ENCODE measurements at regions not wholly inside any gene's neighbourhood (a gene's known extent, or its start where the extent isn't known, plus 50 kb on each side); places are given as distances from the start of the nearest gene placed in this dataset.

GRCh38 chr5:35561396-35561795, 56.3 kb upstream of the SPEF2 start:
- no peak for DNase-seq (ENCODE audit: low spot score)
- intact Hi-C loops (cut with DNase I): no loop called here
- no peaks in the 10 kb centered on the region for H3K4me1 ChIP-seq (replicated peaks)

GRCh38 chr5:35557748-35558147, 59.9 kb upstream of the SPEF2 start:
- Histone ChIP-seq H3K4me1 (replicated peaks) (no peaks in the 10 kb centered on the region), H3K27me3 (replicated peaks; ENCODE audit: insufficient read depth) (no peaks in the 10 kb centered on the region), H3K4me3 (no peak overlapping the region), H3K27ac (no peak overlapping the region), H3K9me3 (no peaks in the 10 kb centered on the region), H3K36me3 (no peaks in the 10 kb centered on the region)
- WGBS: 74% methylated on average over 1 of the region's 1 CpG
- intact Hi-C loops (cut with DNase I): no loop called here
- DNase-seq (ENCODE audit: low spot score): no peak
- TF ChIP-seq POLR2AphosphoS5 (IDR thresholded peaks at IDR 0.05) (no peak), CTCF (IDR thresholded peaks at IDR 0.05) (no peak)

More at GRCh38 chr5:35561396-35561795, 56.3 kb upstream of the SPEF2 start:
- Histone ChIP-seq H3K27ac (no peak overlapping the region), H3K36me3 (no peaks in the 10 kb centered on the region), H3K4me3 (no peak overlapping the region), H3K27me3 (replicated peaks; ENCODE audit: insufficient read depth) (no peaks in the 10 kb centered on the region), H3K9me3 (no peaks in the 10 kb centered on the region)
- no peak for TF ChIP-seq CTCF (IDR thresholded peaks at IDR 0.05)
- TF ChIP-seq POLR2AphosphoS5 (IDR thresholded peaks at IDR 0.05): no peak
- TF ChIP-seq POLR2A (IDR thresholded peaks at IDR 0.05): no peak

GRCh38 chr5:35557199-35557598, 60.5 kb upstream of the SPEF2 start:
- TF ChIP-seq POLR2AphosphoS5 (IDR thresholded peaks at IDR 0.05) (no peak), POLR2A (IDR thresholded peaks at IDR 0.05) (no peak), CTCF (IDR thresholded peaks at IDR 0.05) (no peak)
- no peaks in the 10 kb centered on the region for H3K36me3 ChIP-seq
- H3K4me1 ChIP-seq (replicated peaks): no peaks in the 10 kb centered on the region
- intact Hi-C loops (cut with DNase I): no loop called here
- H3K9me3 ChIP-seq: no peaks in the 10 kb centered on the region
- DNase-seq (ENCODE audit: low spot score): no peak
- H3K4me3 ChIP-seq: no peak overlapping the region
- no peaks in the 10 kb centered on the region for H3K27me3 ChIP-seq (replicated peaks; ENCODE audit: insufficient read depth)
- 93% methylated on average over 2 of the region's 2 CpGs for WGBS
- no peak overlapping the region for H3K27ac ChIP-seq

- 69% methylated on average over 3 of the region's 3 CpGs for WGBS
- intact Hi-C loops (cut with DNase I): no loop called here
- DNase-seq (ENCODE audit: low spot score): no peak
Measured at GRCh38 chr5:35554016-35554415, 63.6 kb upstream of the SPEF2 start.

More at GRCh38 chr5:35554016-35554415, 63.6 kb upstream of the SPEF2 start:
- Histone ChIP-seq H3K27ac (no peak overlapping the region), H3K4me1 (replicated peaks) (no peaks in the 10 kb centered on the region), H3K4me3 (no peak overlapping the region), H3K9me3 (no peaks in the 10 kb centered on the region), H3K36me3 (no peaks in the 10 kb centered on the region), H3K27me3 (replicated peaks; ENCODE audit: insufficient read depth) (no peaks in the 10 kb centered on the region)
- no peak for TF ChIP-seq CTCF (IDR thresholded peaks at IDR 0.05)
- TF ChIP-seq POLR2A (IDR thresholded peaks at IDR 0.05): no peak
- no peak for TF ChIP-seq POLR2AphosphoS5 (IDR thresholded peaks at IDR 0.05)
